Frontal cortex (tissue), 3 donors: ENCODE measurements at regions not wholly inside any gene's neighbourhood (a gene's known extent, or its start where the extent isn't known, plus 50 kb on each side); places are given as distances from the start of the nearest gene placed in this dataset.

Experiments
- DNase-seq, 2 donors: peaks; one replicate each; pipeline ENCODE4 v3.0.0; 2012; ENCODE audit warnings: low spot score in 2 of 2
- FAIRE-seq: peaks from 2 replicates; lab custom pipeline; 2012; peaks lifted over from hg19 to GRCh38; lab: Jason Lieb, UNC
- donor health status: control.
- donor health status: control.
- donor health status: control.

DNA sequence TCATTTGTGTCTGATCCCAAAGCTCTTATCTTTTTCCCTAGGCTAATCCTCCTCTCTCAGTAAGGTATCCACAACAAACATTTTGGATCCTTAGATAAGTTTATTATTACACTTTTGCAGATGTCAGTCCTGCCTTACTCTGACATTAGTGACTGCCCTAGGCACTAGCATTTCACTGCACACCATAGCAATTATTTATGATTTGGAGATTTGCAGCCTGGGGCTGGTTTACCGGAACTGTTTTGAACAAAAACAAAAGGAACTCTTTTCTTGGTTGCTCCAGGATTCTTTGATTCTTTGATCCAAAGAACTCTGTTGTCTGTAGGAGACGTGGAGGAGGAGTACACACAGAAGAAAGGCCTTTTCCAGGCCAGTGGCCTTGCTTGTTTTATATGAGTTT is 80.4 kb downstream of the EDNRB start:
- DNase-seq, result no peak

DNA sequence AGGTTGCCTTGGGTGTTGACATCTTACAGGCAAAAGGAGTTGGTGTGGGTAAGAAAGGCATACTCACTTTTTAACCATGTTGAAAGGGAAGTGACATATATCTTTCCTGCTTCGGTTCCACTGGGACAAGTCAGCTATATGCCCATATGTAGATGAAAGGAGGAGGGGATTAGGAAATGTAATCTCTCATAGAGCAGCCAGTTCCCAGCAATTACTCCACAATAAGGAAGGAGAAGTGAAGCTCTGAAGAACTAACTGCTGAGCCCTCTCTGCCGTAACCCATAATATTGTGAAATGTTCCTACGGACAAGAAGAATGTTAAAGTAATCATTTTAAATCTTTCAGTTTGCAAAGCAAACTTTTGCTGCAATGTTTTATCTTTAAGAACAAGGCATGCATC is 82.2 kb downstream of the EDNRB start:
- no peak for FAIRE-seq
- DNase-seq, result no peak

More for the DNA sequence above, 80.4 kb downstream of the EDNRB start:
- FAIRE-seq, result no peak

GRCh38 chr13:77833331-77833863 is 85.2 kb downstream of the EDNRB start:
- no peak for DNase-seq
- no peak for FAIRE-seq

- DNase-seq (no peak), FAIRE-seq (peak; percentile 89)
Measured at GRCh38 chr13:77832339-77833100, 86.1 kb downstream of the EDNRB start.

- FAIRE-seq (no peak), DNase-seq (no peak)
Measured at GRCh38 chr13:77831866-77832265, 86.8 kb downstream of the EDNRB start.

- FAIRE-seq, result no peak
- DNase-seq, result no peak
Measured at GRCh38 chr13:77829963-77830362, 88.7 kb downstream of the EDNRB start.

DNA sequence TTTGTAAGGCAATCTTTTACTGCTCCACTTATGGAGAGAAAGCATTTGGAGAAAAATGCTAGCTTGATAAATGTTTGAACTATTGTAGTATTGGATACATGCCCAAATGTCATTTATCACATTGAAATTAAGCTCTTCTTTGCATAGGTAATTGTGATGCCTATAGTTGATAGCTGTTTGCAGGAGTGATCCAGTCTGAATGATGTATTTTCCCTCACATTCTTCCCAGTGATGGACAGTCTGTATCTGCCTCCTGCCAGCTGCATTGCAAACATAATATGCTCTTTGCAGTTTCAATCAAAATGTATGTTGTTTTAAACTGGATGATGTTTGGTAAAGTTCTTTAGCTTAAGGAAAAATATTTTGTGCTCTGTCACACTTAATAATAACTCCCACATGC is 89.8 kb downstream of the EDNRB start:
- DNase-seq, result no peak

GRCh38 chr13:77827332-77827731 is 91.3 kb downstream of the EDNRB start:
- DNase-seq, result no peak
- no peak for FAIRE-seq

More for the DNA sequence above, 89.8 kb downstream of the EDNRB start:
- FAIRE-seq, result no peak

- FAIRE-seq (no peak), DNase-seq (no peak)
Measured at GRCh38 chr13:77820431-77821149, 98.0 kb downstream of the EDNRB start.

- DNase-seq (no peak), FAIRE-seq (no peak)
Measured at GRCh38 chr13:77817521-77817920, 101.1 kb downstream of the EDNRB start.

DNA sequence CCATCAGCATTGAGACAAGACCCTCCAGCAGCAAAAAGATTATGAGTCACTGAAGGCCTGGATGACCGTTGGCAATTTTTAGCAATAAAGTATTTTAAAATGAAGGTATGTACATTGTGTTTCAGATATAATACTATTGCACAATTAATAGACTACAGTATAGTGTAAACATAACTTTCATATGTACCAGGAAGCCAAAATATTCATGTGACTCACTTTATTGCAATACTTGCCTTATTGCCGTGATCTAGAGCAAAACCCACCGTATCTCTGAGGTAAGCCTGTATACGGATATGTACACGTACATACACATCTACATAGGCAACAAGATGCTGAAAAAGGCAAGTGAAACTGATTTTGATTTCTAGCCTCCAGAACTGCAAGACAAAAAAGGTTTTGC is 103.3 kb downstream of the EDNRB start:
- DNase-seq (no peak), FAIRE-seq (no peak)
